AG10803 (cell line): ENCODE measurements at regions not wholly inside any gene's neighbourhood (a gene's known extent, or its start where the extent isn't known, plus 50 kb on each side); places are given as distances from the start of the nearest gene placed in this dataset.
"Not testable (repeated sequence)": the region's sequence is repeated elsewhere in the genome, so short reads cannot be mapped to it uniquely, and the experiment has no call there.

Experiments used
- DNase-seq: peaks from one replicate; pipeline ENCODE4 v3.0.0; 2010; ENCODE audit warnings: low read depth
- H3K4me3 ChIP-seq: 2 replicates; pipeline ENCODE4 v1.5.1; 2011; ENCODE audit warnings: mild to moderate bottlenecking, low read length, control low read depth
- TF ChIP-seq, protein P1 (sequence below): conservative IDR thresholded peaks from 2 replicates; pipeline ENCODE4 v1.5.1; 2011; ENCODE audit warnings: mild to moderate bottlenecking, low read length, control low read depth, inconsistent platforms

DNA sequence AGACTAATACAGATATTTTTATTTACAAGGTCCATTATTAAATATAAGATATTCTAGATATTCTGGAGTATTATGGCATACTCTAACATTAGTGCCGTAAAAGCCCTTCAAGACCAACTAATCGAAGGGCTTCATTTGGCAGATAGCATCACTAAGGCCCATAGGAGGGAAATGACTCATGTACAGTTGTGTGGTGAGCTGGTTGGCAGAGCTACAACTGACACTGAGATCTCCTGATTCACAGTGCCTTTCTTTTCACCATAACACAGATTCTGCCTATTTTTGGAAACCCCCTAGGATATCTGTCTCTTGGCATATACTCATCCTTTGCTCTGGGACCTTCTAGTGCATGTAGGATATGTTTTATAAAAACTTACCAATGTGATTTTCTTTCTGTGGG, 201.7 kb upstream of the AFF2 start:
- H3K4me3 ChIP-seq, result no peak overlapping the region
- DNase-seq, result peak; percentile 56
- TF ChIP-seq, protein P1, sequence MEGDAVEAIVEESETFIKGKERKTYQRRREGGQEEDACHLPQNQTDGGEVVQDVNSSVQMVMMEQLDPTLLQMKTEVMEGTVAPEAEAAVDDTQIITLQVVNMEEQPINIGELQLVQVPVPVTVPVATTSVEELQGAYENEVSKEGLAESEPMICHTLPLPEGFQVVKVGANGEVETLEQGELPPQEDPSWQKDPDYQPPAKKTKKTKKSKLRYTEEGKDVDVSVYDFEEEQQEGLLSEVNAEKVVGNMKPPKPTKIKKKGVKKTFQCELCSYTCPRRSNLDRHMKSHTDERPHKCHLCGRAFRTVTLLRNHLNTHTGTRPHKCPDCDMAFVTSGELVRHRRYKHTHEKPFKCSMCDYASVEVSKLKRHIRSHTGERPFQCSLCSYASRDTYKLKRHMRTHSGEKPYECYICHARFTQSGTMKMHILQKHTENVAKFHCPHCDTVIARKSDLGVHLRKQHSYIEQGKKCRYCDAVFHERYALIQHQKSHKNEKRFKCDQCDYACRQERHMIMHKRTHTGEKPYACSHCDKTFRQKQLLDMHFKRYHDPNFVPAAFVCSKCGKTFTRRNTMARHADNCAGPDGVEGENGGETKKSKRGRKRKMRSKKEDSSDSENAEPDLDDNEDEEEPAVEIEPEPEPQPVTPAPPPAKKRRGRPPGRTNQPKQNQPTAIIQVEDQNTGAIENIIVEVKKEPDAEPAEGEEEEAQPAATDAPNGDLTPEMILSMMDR, result no peak

DNA sequence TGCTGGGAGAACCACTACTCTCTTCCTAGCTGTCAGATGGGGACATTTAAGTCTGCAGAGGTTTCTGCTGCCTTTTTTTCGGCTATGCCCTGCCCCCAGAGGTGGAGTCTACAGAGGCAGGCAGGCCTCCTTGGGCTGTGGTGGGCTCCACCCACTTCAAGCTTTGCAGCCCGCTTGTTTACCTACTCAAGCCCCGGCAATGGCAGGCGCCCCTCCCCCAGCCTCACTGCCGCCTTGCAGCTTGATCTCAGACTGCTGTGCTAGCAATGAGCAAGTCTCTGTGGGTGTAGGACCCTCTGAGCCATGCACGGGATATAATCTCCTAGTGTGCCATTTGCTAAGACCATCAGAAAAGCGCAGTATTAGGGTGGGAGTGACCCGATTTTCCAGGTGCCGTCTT, 195.2 kb upstream of the AFF2 start:
- DNase-seq, H3K4me3 ChIP-seq: not testable (repeated sequence)

DNA sequence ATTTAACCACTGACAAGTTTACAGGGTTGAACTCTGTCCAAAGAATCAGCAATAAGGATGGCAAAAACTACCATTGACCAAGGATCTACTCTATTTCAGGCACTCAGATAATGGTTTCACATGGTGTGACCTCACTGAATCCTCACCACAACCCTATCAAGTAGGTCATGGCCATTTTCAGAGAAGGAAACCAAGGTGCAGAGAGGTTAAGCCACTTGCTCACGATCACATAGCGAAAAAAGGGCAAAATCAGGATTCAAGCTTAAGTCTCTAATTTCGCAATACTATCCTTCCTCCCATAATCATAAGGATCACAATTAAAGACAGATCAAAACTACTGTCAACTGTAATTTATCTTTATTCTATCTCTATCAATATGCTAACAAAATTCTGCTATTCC, 191.0 kb upstream of the AFF2 start:
- no peak overlapping the region for H3K4me3 ChIP-seq
- DNase-seq, result no peak
- TF ChIP-seq, protein P1, result no peak

DNA sequence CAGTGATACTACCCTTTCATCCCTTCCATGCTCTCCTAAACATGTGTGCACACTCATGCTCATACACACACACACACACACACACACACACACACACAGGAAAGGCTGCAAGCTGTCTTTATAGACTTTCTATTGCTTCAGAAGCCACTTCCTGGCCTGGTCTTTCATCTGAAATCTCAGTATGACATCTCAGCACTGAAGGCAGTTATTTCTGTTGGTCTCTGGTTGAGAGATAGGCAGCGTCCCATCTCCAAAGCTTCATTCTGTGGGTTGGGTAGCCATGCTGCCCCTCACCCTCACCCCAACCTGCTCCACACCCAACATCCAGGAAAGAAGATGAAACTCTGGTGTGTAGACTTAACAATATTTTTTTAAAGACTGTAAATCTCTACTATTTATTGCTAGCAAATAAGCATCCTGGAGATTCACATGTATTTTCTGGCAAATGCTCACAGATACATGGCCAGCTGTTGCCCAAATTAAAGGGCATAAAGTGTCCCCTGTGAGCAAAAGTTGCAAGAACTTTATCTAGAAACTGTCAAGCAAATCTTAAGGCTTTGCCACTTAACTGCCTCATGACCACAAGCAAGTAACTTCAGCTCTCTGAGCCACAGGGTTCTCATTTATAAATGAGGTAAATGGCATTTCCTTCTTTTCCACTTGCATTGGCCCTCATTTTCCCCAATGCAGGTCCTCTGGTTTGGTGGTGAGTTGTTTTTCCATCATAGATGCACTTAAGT, 189.8 kb upstream of the AFF2 start:
- TF ChIP-seq, protein P1, result no peak
- no peak for DNase-seq
- H3K4me3 ChIP-seq, result no peak overlapping the region

DNA sequence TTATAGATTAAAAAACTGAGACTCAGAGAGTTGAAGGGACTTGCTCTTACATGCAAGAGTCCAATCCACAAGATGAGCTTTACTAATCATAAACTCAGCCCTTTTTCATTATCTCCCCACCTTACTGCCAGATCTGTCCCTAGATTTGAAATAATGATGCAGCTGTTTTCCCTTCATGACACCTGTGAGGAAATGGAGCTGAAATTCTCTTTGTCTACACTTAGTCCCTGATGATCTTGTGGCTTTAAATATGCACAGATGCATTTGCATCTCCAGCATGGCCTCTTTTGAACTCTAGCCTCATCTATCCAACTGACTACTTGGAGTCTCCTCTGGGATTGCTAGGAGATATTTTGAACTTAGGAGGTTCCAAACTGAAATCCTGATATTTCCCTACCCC, 188.9 kb upstream of the AFF2 start:
- TF ChIP-seq, protein P1, result no peak
- DNase-seq, result no peak
- no peak overlapping the region for H3K4me3 ChIP-seq

DNA sequence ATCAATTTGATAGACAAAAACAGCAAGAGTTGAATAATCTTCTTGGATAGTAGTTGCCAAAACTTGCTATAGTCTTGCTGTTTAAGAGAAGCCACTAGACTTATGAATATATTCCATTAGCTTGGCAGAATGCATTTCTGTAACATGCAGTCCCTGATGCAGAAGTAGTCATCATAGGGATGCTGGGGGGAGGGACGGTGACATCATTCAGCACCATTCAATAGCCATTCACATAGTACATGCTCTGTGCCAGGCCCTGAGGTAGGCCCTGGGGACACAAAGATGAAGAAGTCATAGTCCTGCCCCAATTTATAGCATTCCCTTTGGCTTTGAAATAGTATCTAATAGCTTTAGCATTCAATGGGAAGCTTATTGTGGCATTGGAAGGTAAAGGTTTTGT, 185.5 kb upstream of the AFF2 start:
- DNase-seq, result no peak
- TF ChIP-seq, protein P1, result no peak
- H3K4me3 ChIP-seq, result no peak overlapping the region

DNA sequence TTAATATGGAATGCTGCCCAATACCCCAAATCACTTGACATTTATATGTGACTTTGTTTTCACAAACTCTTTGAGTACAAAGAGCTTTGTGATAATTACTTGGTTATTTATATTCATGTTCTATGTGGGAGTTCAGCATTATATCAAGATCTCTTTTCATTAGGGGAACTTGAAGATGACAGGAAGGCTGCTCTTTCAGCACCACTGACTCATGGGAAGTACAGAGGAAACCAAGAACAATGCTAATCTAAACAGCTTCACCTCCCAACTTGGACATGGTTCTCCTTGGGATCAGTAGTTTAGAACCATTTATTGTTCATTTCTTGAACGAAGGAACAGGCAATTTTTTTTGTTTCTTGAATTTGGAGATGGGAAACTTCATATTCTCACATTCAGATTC, 184.0 kb upstream of the AFF2 start:
- H3K4me3 ChIP-seq, result no peak overlapping the region
- DNase-seq, result no peak
- TF ChIP-seq, protein P1, result no peak
